GM23338 (cell line): ENCODE measurements at regions not wholly inside any gene's neighbourhood (a gene's known extent, or its start where the extent isn't known, plus 50 kb on each side); places are given as distances from the start of the nearest gene placed in this dataset.

Experiments used
- CTCF ChIP-seq, 2 experiments: fragments of 200-600 bp in 1 of 2; sonication (generic) in 1 of 2; conservative IDR thresholded peaks; 2 replicates each; pipeline versions ENCODE4 v1.5.1 to v1.6.1; 2016 to 2017; ENCODE audit warnings: antibody characterized with exemption in 2 of 2, low read depth in 2 of 2, mild to moderate bottlenecking in 2 of 2, moderate library complexity in 1 of 2
- POLR2AphosphoS5 ChIP-seq: IDR thresholded peaks from 2 replicates; pipeline ENCODE4 v1.6.1; 2016; ENCODE audit warnings: antibody characterized with exemption, low read depth

- TF ChIP-seq POLR2AphosphoS5, result 0 out of 2 replicates have a peak, but pooled peaks have one; percentile 26
- TF ChIP-seq CTCF (conservative IDR thresholded peaks at IDR 0.05; ENCODE audit: low read depth in 2 of 2), result no peak
These were observed 92.6 kb upstream of the PODXL start for GRCh38 chr7:131649003-131649541.
